Tibial nerve (tissue), 3 donors: ENCODE measurements at regions not wholly inside any gene's neighbourhood (a gene's known extent, or its start where the extent isn't known, plus 50 kb on each side); places are given as distances from the start of the nearest gene placed in this dataset.

Experiments
- CTCF ChIP-seq, 5 experiments: fragments of 200-600 bp in 3 of 5; fragments of 450-650 bp in 2 of 5; sonication (generic) in 3 of 5; IDR thresholded peaks; one replicate each; pipeline ENCODE4 v1.5.1; 2016 to 2019; ENCODE audit warnings: antibody characterized with exemption in 5 of 5, mild to moderate bottlenecking in 3 of 5, moderate library complexity in 2 of 5
- POLR2A ChIP-seq, 2 donors: fragments of 450-650 bp; IDR thresholded peaks; one replicate each; pipeline ENCODE4 v1.6.1; 2017; ENCODE audit warnings: antibody characterized with exemption in 2 of 2, mild to moderate bottlenecking in 2 of 2, moderate library complexity in 2 of 2

- TF ChIP-seq CTCF (IDR thresholded peaks at IDR 0.05) (no peak), POLR2A (IDR thresholded peaks at IDR 0.05) (no peak)
Observed at GRCh38 chr9:19885608-19886007, 96.8 kb upstream of the SLC24A2 start.
